Muscle of back (tissue), 3 donors: ENCODE measurements at regions not wholly inside any gene's neighbourhood (a gene's known extent, or its start where the extent isn't known, plus 50 kb on each side); places are given as distances from the start of the nearest gene placed in this dataset.

Experiments used
- DNase-seq, 3 donors: peaks; one replicate each; pipeline versions ENCODE4 v3.0.0 to v3.0.0-alpha.2; 2013

DNA sequence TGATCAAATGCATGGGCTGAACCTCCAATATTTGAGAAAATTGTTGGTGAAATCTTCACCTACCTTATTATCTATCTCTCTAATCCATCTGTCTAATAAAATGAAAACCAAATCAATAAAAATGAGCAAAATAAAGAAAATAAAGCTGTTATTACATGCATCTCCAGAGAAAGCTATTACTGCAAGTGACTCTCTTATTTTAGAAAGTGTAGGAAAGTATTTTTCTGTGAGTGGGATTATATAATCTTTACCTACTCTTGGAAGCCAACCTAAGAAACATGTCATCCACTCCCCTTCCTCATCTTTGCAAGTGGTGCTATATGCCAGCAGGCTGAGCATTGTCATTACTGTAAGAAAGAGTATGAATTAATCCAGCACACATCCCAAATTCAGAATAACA is 191.5 kb upstream of the RFC3 start:
- no peak for DNase-seq

DNA sequence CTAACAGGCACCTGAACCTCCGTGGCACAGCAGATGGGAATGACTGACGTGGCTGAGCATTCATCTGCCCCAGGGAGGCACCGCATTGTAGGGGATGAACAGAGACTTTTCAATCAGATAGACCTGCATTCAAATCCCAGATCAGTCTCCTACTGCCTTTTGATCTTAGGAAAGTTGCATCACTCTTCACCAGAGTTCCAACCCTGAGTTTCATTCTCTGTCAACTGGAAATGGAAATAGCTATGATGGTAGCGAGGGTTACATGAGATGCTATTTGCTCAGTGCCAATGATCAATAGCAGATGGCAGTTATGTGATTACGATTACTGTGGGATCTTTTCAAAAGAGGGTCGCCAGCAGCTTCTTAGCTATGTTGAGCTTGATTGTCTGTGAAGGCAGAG is 189.3 kb upstream of the RFC3 start:
- no peak for DNase-seq

DNA sequence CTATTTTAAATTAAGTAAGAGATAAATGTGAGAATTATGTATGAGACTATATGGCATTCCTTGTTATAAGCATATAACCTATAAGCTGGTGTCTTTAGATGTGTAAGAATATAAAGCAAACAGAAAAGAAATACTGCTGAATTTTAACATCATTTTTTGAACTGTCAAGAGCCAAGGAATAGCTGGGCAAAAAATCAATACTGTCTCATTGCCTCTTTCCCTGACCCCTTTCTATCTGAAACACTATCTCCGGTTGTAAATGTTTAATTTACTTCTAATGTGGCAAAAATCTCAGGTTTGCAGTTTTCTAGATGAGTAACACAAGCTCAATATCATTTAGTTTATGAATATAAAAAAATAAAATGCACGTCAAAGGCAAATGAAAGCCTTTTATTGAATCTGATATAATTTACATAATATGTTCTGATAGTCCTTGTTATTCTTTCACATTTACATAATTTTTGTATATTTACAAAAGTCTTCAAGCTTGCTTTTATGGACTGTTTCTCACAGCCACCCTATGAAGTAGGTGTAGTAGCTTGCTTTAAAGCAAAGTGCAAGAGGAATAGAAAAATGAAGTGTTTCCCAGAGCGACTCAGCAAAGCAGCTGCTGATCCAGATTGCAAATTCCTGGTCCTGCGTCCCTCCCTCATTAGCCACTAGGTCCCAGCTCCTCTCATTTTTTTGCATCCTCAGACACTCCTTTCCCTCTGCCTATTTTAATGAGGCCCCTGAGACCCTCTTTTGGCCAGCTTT is 188.2 kb upstream of the RFC3 start:
- DNase-seq: no peak

DNA sequence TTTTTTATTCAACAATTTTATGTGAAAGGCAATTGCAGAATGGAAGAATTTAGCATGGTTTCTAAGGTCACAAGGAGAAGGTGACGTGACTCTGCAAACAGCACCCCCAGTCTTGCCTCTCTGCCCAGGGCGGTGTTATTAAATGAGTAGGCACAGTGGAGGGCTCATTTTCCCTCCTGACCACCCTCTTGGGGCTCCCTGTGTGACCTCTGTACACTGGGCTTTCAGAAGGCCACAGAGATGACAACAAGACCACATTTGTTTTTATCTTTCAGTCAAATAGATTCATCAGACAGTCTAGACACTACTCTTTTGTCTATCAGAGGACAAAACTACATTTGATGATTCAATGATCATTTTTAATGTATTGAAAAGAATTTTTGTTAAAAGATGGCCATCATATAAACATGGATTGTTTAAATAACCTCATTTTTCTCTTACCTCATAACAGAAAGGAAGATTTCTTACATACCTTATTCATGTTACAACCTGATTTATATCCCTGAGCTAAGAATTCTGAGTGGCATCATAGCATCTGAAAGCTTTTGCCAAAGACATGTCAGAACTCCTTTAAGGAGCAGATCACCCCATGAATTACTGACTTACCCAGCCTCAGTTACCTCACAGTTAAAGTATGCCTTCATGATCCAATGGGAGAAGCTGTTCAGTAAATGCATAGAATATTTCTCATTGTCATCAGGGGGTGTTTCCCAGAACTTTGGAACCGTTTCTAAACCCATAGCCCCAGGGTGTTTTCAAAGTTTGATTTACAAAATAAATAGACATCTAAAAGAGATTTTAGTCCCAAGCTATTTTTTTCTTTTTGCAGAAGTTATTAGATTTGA is 184.0 kb upstream of the RFC3 start:
- DNase-seq: peak in 2 of 3 donors; percentile 53 to 58

DNA sequence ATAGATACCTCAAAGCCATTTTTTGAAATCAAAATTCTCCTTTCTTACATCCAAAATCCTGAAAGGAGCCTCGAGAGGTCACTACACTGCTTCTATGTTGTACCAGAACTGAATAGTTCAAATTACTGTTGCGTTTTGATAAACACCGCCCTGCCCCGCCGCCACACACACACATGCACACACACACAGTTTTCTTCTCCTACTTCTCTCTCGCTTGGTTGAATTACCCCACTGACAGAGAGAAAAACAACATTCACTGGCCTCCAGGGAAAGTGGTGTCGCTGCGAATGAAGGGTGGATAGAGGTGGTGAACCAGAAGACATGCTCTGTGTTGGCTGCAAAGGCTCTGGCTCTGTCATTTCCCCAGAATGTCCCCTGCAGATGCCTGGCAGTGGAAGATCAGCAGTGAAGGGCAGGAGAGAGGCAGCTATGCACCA is 183.4 kb upstream of the RFC3 start:
- DNase-seq: peak in 2 of 3 donors; percentile 13 to 62

DNA sequence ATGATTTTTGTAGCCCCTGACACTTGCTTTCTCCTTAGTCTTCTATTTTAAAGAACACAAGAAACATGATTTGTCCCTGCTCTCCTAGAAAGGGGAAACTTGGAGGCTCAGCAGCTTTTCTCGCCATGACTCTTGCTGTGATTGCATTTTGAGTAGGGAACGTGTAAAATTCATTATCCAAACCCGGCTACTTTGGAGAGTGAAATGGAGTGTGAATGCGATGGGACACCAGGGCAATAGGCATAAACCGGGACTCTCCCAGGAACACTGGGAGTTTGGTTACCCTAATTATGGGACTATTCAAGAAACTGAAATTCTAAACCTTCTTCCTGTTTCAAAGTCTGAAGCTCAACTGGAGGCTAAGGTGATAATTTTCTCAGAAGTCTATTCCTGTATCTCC is 181.7 kb upstream of the RFC3 start:
- DNase-seq: no peak

DNA sequence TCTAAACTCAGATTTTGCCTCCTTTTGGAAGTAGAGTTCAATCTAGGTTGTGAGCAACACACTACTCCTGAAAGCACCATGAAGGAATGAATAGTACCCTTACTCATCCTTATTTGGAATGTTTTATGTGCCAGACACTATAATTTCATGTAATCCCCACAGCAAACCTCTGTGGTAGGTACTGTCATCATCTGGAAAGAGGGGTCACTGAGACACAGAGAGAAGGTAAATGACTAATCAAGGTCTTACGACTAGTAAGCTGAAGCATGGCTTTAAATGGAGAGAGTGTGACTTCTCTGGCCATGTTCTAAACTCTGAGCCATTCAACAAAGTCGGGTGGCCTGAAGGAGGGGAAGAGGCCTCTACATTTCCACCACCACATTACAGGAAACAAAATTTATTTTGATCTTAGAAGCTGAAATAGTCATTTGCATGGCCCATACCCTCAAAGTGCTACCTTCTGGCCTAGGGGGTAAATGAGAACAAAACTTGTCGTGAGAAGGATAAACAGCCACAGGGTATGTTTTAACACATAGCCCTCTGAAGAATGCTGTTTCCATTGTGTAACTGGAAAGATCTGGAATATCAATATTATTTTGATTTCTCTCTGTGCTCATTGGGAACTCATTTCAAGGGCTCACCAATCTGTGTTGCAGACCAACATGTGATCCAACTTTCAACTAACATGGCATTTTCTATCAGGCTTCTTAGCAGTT is 180.8 kb upstream of the RFC3 start:
- DNase-seq: no peak

DNA sequence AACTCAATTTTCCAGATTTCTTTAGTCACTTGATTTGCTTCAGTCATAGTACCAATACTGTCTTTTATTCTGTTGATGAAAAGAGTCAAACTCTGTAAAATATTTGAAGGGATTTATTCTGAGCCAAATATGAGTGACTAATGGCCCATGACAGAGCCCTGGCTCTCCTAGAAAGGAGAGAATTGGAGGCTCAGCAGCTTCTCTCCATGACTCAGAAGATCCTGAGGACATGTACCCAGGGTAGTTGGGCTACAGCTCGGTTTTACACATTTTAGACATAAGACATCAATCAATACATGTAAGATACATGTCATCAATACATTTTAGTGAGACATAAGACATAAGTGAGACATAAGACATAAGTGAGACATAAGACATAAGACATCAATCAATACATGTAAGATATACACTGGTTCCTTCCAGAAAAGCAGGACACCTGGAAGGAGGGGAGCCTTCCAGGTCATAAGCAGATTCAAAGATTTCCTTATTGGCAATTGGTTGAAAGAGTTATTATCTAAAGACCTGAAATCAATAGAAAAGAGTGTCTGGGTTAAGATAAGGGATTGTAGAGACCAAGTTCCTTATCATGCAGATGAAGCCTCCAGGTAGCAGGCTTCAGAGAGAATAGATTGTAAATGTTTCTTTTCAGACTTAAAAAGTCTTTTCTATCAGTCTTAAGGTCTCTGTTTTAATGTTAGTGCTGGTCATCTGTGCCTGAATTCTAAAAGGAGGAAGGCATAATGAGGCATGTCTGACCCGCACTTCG is 179.8 kb upstream of the RFC3 start:
- DNase-seq: no peak

DNA sequence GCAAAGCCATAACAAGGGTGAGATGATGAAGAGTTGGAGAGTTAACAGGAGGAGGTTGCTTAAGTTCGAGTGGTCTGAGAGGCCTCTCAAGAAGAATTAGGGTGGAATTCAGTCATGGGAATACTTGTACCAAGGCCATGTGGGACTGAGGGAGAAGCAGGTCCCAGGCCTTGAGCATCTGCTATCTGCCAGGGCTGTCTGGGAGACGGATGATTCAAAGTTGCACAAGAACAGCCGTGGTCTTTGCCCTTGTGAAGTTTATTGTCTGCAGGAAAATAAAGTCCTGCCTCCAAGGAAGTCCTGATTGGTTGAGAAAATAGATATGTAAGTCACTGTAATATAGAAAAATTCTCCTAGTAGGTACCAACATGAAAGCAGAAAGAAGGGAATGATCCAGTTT is 178.8 kb upstream of the RFC3 start:
- no peak for DNase-seq

DNA sequence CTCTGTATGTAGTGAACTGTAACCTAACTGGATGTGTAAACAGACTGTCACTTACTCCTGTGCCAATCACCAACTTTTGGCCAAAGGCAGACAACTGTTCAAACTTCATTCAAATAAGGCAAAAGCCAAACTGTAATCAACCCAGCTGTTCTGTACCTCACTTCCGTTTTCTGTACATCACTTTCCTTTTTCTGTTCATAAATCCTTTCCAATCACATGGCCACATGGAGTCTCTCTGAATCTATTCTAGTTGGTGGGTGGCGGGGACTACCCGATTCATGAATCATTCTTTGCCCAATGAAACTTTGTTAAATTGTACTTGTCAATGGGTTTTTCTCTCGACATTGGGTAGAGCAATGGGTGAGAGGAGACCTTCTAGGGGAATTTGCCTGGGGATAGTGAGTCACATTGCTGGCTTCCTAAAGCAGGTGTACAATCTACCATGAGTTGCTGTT is 178.3 kb upstream of the RFC3 start:
- no peak for DNase-seq

DNA sequence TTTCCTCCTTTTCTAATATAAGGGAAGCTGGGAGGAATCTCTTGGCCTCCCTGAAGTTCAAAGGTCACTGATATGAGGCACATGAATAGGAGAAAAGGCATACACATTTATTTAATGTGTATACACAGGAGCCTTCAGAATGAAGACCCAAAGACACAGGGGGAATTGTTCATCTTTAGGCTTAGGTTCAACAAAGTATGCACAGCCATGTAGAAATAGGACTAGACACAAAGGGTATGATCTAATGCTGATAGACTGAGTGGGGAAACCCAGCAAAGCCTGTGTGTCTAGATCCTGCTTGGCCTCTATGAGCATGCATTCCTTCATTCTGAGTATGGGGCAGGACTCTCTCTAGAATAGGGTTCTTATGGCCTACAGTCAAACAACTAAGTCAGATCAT is 177.1 kb upstream of the RFC3 start:
- no peak for DNase-seq

DNA sequence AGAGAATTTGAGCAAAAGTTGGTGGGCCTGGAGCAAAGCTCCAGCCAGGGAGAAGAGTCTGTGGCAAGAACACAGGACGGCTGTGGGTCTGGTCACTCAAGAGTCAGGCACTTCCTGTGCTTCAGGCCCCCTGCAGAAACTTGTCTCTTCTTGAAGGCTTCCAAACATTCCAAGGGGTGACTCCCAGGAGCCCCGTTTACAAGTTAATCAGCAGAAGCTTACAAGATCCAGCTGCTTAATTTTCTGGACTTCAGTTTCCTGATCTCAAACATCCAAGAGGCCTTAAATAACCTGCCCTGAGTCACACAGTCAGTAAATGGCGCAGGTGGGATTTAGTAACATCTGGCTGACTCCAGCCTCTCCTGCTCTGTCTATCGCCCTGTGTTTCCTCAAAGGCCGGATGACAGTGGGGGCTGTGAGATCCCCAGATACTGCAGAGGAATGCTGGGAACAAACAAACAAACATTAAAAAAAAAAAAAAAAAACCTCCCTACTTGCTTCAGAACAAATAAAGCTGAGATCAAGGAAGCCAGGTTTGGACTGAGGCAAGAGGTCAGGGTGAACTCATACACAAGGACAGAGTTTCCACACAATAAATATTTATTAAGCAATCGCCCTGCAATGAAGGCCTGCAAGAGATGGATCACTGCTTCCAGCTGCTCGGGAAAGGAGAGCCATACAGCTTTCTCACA is 175.4 kb upstream of the RFC3 start:
- DNase-seq: peak; percentile 71 to 91 (median 72)

DNA sequence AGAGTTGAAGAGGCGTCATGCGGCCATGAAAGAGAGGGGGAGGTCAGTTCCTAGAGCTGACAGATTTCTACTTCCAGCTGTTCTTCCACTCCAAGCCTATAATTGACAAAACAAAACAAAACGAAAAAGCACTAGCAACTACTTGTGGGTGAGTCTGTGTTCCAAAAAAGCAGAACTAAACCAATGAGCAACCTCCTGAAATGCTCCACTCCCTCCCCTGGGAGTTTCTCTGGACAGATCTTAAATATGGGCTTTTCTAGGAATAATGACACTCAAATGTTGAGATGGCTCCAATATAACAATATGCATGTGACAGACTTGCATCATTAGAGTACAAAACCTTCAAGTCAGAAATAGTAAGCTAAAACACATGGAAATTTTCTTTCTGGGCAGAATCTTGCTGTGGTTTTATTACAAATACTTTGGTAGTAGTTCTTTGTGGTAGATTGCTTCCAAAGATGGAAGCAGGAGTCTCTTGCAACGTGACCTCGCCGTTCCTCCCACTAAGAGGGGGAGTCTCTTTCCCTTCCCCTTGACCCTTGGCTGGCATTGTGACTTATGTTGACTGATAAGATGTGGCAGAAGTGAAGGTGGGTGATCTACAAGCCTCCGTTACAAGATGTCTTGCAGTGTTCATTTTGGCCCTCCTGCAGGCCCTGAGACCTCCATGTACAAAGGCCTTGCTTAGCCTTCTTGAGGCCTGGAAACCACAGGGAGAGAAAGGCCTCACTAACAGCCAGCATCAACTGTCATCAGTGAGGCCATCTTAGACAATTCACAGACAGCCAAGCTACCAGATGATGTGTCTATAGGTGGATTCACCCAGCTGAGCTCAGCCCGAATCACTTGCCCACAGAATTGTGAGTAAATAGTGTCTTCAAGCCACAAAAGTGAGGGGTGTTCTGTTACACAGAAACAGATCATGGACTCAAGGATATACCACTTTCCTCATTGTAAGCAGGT is 173.1 kb upstream of the RFC3 start:
- peak; percentile 84 to 92 (median 87) for DNase-seq

DNA sequence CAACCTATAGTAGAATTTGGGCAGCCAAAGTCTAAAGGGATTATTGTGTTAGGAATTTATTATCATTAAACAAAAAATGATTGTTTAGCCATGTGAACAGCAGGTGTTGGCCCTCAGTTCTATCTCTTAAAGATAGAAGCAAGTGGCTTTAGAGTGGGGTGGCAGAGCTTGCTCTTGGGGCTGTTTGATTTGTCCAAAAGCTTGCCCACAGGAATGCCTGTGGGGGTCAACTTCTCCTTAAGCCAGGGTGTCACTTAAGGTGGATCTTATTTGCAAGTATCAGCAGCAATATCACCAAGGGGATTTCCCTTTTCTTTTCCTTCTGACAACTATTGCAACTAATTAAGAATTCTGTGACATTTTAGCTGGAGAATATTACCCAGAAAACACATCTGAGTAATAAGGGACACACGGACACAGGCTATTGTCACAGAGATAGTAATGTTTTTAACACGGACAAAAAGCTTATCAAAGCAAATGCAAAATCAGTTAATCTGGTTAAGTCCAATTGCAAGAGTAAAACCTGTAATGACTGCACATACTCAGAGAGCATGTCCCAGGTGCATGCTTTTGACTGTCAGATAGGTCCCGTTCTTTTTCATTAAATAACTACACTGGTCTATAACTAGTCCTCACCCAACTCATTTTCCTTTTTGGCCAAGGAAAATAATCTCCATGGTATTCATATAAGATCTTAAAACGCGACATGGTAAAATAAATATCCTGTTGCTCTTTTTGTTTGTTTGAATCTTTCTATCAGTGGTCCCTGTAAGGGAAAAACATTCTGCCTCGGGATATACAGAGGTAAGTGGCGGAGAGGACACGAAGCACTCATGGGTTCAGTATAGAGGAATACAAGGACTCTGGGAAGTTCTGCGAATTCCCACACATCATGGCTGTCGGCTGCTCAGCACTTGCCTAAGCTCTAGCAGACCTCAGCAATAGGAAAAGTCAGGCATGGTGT is 172.1 kb upstream of the RFC3 start:
- DNase-seq: no peak

DNA sequence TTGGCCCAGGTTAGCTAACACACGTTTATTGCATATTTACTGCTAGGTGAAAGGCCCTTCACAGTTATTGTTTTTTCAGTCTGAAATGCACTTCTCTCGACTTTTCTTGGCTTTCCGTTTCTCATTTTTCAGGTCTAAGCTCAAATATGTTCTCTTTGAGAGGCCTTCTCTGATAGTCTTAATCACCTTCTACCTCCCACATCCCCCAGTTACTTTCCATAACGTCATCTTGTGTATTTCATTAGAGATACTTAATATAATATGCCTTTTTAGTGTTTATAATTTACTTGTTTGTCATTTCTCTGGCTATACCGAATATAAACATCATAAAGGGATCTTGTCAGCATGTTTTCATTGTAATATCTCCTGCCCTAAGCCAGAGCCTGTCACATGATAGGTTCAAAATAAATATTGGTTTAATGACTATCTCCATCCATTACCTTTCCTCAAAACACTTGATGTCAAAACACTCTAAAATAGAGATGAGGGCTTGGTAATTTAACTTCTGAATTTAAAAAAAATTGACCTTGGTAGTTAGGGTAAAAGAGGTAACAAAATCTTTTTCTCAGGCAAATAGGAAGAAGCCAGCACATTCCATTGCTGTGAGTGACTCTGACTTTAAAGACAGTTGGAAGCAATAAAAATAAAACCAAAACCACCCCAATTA is 168.6 kb upstream of the RFC3 start:
- no peak for DNase-seq

DNA sequence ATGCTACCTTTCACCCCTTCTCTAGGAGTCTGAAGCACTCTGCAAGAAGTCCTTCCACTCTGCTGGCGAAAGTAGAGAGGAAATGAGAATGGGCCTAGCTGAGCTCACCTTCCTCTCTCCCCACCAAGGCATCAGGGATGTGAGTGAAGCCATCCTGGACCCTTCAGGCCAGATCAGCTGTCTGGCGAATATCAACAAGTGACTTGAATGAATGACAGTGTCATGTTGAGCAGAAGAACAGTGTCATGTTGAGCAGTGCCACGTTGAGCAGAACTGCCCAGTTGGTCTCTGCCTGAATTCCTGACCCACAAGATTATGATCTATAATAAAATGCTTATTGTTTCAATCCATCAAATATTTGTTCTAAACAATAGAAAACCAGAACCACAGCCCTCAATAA is 166.2 kb upstream of the RFC3 start:
- DNase-seq: no peak

DNA sequence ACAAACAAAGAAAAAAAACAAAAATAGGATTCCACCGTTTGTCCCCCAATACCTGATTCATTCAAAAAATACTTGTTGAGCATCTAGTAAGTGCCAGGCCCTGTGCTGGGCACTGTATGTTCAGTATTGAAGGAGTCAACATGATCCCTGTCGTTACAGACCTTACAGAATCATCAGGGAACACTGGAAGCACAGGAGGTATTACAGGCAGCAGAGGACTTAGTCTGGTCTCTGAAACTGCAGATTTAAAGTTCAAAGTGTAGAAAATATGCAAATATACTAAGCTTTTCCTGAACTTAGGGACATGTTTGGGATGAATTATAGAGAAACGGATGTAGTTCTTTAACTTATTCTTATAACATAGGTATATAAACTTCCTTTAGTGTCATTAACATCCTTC is 160.7 kb upstream of the RFC3 start:
- DNase-seq: no peak

DNA sequence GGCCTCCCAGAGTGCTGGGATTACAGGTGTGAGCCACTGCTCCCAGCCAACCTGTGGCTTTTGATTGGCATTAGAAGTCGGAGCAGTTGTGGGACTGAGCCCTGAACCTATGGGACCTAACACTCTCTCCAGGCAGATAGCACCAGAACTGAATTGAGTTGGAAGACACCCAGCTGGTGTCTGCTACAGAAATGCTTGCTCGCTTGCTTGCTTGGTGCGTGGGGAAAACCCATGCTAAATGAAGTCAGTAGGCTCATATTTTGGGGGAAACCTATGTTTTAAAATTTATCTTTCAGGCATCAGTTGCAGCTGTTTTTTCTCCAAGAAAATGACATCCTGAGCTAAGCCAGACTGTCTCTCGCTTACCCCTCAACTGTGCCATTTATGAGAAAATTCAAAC is 158.5 kb upstream of the RFC3 start:
- no peak for DNase-seq
